ENCODE measurements at regions not wholly inside any gene's neighbourhood (a gene's known extent, or its start where the extent isn't known, plus 50 kb on each side); places are given as distances from the start of the nearest gene placed in this dataset.
"Not testable (repeated sequence)": the region's sequence is repeated elsewhere in the genome, so short reads cannot be mapped to it uniquely, and the experiment has no call there.

GRCh38 chr2:175827856-175828255 is 174.2 kb downstream of the LNPK start:
- no peak for DNase-seq

GRCh38 chr2:175824243-175824642 is 177.8 kb downstream of the LNPK start:
- DNase-seq, result no peak

GRCh38 chr2:175823707-175824073 is 178.4 kb downstream of the LNPK start:
- DNase-seq, result no peak

- no peak for DNase-seq
These were observed 178.9 kb downstream of the LNPK start for GRCh38 chr2:175823002-175823706.

- DNase-seq, result no peak
These were observed 184.8 kb downstream of the LNPK start for GRCh38 chr2:175817221-175817620.

- DNase-seq, result no peak
These were observed 186.5 kb downstream of the LNPK start for GRCh38 chr2:175815537-175815936.

GRCh38 chr2:175811971-175812370 is 190.1 kb downstream of the LNPK start:
- DNase-seq, result no peak

GRCh38 chr2:175808858-175809257 is 193.2 kb downstream of the LNPK start:
- DNase-seq, result no peak

GRCh38 chr2:175808078-175808477 is 194.0 kb downstream of the LNPK start:
- DNase-seq, result no peak

- DNase-seq, result no peak
These were observed 194.8 kb downstream of the LNPK start for GRCh38 chr2:175807031-175807873.

- DNase-seq, result no peak
These were observed 195.5 kb downstream of the LNPK start for GRCh38 chr2:175806570-175806969.

GRCh38 chr2:175806125-175806490 is 196.0 kb downstream of the LNPK start:
- no peak for DNase-seq

GRCh38 chr2:175805442-175806124 is 196.5 kb downstream of the LNPK start:
- DNase-seq, result no peak

GRCh38 chr2:175804122-175804521 is 197.9 kb downstream of the LNPK start:
- DNase-seq, result no peak

- not testable (repeated sequence) for DNase-seq
These were observed 205.6 kb downstream of the LNPK start for GRCh38 chr2:175796422-175796821.

GRCh38 chr2:175793648-175794047 is 208.4 kb downstream of the LNPK start:
- no peak for DNase-seq

- DNase-seq, result no peak
These were observed 209.2 kb downstream of the LNPK start for GRCh38 chr2:175792881-175793280.

GRCh38 chr2:175792199-175792598 is 209.9 kb downstream of the LNPK start:
- DNase-seq, result no peak

- no peak for DNase-seq
These were observed 215.5 kb downstream of the LNPK start for GRCh38 chr2:175786471-175787124.

- DNase-seq, result not testable (repeated sequence)
These were observed 224.7 kb downstream of the LNPK start for GRCh38 chr2:175777337-175777736.

- DNase-seq, result no peak
These were observed 232.9 kb downstream of the LNPK start for GRCh38 chr2:175769200-175769599.

- no peak for DNase-seq
These were observed 235.2 kb downstream of the LNPK start for GRCh38 chr2:175766880-175767279.

GRCh38 chr2:175755656-175756386 is 246.2 kb downstream of the LNPK start:
- no peak for DNase-seq

All from activated naive CD4-positive, alpha-beta T cell treated with Interleukin-2 at 50 U/mL for 16 hours (primary cell).